GM18498 (cell line): ENCODE measurements at regions not wholly inside any gene's neighbourhood (a gene's known extent, or its start where the extent isn't known, plus 50 kb on each side); places are given as distances from the start of the nearest gene placed in this dataset.
"Not testable (repeated sequence)": the region's sequence is repeated elsewhere in the genome, so short reads cannot be mapped to it uniquely, and the experiment has no call there.

Experiments
- ATAC-seq: cut with Tn5 transposase; IDR thresholded peaks from one replicate; pipeline ENCODE4 v1.9.1; 2021; ENCODE audit warnings: mild to moderate bottlenecking, moderate library complexity; ENCODE audit not compliant: unreplicated experiment

- ATAC-seq, result no peak
Measured at GRCh38 chr3:197408177-197408957, 110.0 kb upstream of the DLG1 start.

- no peak for ATAC-seq
Measured at GRCh38 chr3:197407526-197407925, 109.1 kb upstream of the DLG1 start.

DNA sequence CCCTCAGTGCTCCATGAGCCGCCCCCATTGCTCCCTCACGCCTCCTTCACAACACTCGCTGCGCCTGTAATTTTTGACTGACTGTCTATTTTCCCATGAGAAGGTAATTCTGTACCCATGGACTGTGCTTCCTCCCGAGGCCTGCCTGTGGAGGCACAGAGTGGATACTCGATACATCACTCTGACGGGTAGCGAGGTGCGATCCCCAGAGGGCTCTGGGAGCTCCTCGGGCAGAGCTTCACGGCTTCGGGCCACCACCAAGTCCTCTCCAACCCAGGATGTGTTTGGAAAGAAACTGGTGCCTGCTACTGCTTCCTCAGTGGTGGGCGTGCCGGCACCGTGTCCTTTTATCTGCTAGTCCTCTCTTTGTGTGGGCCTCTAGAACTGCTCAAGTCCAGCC lies 108.6 kb upstream of the DLG1 start:
- ATAC-seq, result no peak

DNA sequence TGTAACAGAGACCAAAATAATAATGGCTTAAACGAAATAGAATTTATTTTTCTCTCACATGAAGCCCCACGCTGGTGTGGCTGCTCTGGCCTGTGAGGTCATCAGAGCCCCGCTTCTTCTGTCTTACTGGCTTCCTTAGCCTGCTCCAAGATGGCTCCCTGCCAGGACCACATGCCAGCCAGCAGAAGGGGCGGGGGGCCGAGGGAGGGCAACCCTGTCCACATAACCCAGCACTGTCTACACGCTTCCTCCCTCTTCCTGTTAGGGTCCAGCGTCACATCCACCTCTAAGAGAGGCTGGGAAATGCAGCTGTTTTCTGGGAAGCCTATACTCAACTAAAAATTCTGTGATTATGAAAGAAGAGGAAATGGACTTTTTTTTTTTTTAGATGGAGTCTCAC lies 107.9 kb upstream of the DLG1 start:
- ATAC-seq, result no peak

DNA sequence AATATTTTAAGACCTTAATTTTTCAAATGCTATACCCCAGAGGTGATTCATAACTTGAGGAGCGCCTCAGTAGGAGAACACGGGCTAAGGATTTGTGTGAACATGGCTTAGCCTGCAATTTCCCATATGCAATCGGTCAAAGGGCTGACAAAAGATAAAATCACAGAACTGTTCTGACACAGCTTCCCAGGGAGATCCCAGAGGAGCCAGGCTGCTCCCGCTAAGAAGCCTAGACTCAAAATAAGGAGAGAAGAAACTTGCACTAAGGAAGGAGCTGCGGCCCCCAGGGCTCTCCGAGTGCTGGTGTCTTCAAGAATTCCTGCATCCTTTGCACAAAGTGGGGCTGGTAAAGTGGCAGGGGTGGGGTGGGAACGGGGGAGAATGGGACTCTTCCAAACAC lies 106.3 kb upstream of the DLG1 start:
- ATAC-seq, result no peak

- ATAC-seq, result no peak
Measured at GRCh38 chr3:197404030-197404429, 105.6 kb upstream of the DLG1 start.

- not testable (repeated sequence) for ATAC-seq
Measured at GRCh38 chr3:197402401-197402800, 104.0 kb upstream of the DLG1 start.

DNA sequence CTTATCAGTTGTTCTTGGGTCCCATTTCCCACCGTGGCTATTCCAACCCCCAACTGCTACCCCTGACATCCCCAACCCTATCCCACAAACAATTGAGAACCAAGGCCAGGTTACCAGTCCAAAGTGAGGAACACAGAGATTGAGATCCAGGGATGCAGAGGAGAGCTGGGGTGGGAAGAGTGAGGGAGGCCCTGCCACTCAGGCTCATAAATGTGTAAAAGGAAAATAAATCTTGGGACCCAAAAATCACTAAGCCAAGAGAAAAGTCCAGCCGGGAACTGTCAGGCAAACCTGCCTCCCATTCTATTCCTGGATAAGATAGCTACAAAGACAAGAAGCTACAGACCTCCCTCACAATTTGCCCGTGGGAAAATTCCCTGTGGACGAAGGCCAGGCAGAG lies 101.1 kb upstream of the DLG1 start:
- ATAC-seq, result no peak

- ATAC-seq, result no peak
Measured at GRCh38 chr3:197398286-197398878, 100.0 kb upstream of the DLG1 start.

GRCh38 chr3:197397838-197398237 lies 99.4 kb upstream of the DLG1 start:
- no peak for ATAC-seq

DNA sequence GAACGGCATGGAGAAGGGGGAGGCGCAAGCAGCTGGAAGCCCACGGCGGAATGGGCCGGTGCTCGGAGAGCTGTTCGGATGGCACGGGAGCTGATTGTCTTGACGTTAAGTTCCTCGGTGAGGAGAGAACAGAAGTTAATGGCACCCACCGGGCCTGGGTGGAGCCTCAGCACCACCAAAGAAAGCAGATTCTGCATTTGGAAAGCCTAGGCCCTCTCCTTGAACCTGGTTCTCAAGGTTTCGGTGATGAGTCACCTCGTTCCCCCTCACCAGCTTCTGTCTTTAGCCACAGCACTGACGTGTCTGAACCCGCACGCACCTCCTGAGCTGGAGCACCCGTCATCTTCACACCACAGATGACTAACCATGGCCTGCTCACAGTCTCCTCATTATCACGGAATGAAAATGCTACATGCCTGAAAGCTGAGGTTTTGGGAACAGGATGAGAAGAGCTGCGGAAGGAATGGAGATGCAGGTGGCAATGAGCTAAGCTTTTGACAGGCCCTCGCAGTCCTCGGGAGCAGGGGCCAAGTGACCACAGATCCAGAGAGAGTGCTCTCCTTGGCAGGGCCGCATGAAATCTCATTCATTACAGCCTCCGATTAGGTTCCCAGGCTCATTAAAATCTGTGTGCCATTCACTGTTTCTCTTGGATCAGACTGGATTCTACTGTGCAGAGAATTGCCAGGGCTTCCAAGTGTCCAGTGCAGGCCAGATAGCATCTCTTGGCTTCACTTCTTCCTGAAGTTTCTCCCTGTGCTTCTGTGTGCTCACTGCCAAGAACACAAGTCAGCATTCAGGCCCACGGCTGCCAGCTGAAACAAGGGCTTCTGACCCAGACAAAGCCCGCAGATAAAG lies 96.3 kb upstream of the DLG1 start:
- ATAC-seq, result peak; percentile 93

DNA sequence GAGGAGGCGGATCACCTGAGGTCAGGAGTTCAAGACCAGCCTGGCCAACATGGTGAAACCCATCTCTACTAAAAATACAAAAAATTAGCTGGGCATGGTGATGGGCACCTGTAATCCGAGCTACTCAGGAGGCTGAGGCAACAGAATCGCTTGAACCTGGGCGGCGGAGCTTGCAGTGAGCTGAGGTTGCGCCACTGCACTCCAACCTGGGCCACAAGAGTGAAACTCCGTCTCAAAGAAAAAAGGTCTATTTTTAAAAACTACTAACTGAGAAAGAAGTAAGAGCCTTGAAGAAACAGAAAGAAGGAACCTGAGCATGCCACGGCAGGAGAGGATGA lies 95.7 kb upstream of the DLG1 start:
- ATAC-seq, result not testable (repeated sequence)

- ATAC-seq, result no peak
Measured at GRCh38 chr3:197393711-197394110, 95.3 kb upstream of the DLG1 start.

DNA sequence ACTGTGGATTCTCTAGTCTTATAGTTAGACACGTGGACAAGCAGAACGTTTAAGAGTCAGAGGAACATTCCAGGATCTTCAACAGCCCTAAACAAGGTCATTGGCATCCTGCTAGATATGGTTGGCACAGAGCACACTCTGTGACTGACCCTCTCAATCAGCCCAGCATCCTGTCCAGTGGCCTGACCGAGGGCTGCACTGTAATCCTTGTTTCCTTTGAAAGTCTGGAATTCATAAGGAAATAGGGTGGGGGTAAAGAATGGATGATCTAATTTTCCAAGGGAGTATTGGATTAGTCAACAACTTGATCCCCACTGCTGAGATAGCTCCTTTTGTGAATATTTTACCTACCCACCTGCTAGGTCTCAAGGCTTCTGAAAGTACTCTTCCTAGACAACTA lies 94.5 kb upstream of the DLG1 start:
- no peak for ATAC-seq

DNA sequence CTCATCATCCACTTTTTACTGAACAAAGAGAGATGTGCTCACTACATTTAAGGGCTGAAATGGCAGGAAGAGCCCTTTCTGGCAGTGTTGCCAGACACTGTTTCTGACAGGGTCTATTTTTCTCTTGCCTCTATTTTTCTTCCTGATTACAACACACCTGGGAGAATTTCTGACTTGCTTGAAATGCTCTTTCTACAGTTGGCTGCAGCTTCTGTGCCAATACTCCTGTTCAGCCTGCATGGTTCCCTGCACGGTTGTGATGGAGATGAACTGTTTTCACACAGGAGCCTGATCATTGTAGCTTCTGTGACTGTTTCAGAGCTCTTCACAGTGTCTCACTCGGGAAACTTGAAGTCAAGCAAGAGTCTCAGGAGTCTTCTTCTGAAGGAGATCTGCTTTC lies 83.0 kb upstream of the DLG1 start:
- ATAC-seq, result no peak

DNA sequence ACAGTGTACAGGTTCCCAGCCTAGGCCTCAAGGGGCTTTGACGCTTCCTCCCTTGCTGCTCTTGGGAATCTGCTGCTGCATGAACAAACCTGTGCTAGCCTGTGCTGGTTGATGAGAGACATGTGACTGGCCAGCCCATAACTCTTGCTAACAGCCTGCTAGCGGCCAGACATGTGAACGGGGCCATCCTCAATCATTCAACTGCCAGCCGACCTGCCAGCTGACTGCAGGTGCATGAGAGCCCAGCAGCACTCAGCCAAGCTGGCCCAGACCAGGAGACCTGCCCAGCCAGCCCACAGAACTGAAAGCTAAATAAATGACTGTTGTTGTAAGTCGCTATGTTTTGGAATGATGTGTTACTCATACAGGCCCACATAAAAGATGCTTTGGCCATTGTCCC lies 82.4 kb upstream of the DLG1 start:
- no peak for ATAC-seq

DNA sequence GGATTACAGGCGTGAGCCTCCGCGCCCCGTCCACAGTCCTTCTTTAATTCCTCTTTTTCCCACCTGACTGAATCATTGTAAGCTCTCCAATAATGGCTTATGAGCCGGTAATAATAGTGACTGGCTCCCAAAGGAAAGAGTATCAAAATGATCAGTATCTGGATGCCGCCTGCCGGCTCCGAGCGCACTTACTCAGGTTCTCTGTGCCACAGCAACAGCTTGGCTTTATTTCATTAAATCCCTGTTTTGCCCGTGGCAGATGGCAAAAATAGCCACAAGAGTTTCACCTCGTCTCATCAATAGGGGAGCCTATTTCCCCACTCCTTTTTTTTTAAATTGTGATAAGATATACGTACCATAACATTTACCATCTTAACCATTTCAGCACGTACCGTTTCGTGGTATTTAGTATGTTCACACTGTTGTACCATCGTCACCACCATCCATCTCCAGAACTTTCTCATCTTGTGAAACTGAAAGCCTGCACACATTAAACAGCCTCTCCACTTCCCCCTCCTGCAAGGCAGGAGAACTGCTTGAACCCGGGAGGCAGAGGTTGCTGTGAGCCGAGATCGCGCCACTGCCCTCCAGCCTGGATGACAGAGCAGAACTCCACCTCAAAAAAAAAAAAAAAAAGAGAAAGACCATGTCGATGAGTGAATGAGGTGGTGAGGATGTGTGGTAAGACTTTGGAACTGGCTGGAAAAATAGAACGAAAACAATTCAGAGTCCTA lies 80.7 kb upstream of the DLG1 start:
- no peak for ATAC-seq

GRCh38 chr3:197376735-197377555 lies 78.5 kb upstream of the DLG1 start:
- no peak for ATAC-seq

DNA sequence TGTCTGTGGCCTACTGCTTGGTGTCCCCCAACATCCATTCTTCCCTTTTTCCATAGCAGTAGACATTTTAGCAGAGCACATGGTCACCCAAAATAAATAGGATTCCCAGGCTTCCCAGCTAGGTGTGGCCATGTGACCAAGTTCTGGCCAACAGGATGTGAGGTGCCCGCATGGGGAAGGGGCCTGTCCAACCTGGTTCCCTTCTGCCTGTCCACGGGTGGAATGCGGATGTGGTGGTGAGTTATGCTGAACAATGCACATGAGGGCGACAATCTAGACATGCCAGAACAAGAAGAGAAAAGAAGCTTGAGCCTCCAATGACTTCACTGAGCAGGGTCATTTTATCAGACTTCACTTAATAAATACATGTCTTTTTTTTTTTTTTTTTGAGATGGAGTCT lies 77.6 kb upstream of the DLG1 start:
- no peak for ATAC-seq

GRCh38 chr3:197375001-197375441 lies 76.6 kb upstream of the DLG1 start:
- ATAC-seq, result no peak
